GM19240 (cell line): ENCODE measurements at regions not wholly inside any gene's neighbourhood (a gene's known extent, or its start where the extent isn't known, plus 50 kb on each side); places are given as distances from the start of the nearest gene placed in this dataset.

Experiments used
- DNase-seq: peaks from one replicate; pipeline ENCODE4 v3.0.0; 2011; ENCODE audit warnings: low spot score; ENCODE audit not compliant: insufficient read length

- DNase-seq: no peak
Observed at GRCh38 chr5:123906698-123907295, 394.8 kb downstream of the CSNK1G3 start.

GRCh38 chr5:123885081-123885480 is 373.1 kb downstream of the CSNK1G3 start:
- DNase-seq: no peak

- no peak for DNase-seq
Observed at GRCh38 chr5:123882965-123883345, 371.0 kb downstream of the CSNK1G3 start.

- no peak for DNase-seq
Observed at GRCh38 chr5:123882319-123882964, 370.5 kb downstream of the CSNK1G3 start.

GRCh38 chr5:123881759-123882244 is 369.8 kb downstream of the CSNK1G3 start:
- no peak for DNase-seq

GRCh38 chr5:123880875-123881274 is 368.9 kb downstream of the CSNK1G3 start:
- no peak for DNase-seq

GRCh38 chr5:123879071-123879470 is 367.1 kb downstream of the CSNK1G3 start:
- DNase-seq: no peak

- no peak for DNase-seq
Observed at GRCh38 chr5:123876276-123876790, 364.4 kb downstream of the CSNK1G3 start.

- DNase-seq: no peak
Observed at GRCh38 chr5:123875561-123876275, 363.7 kb downstream of the CSNK1G3 start.

- DNase-seq: no peak
Observed at GRCh38 chr5:123874600-123875201, 362.7 kb downstream of the CSNK1G3 start.

- DNase-seq: no peak
Observed at GRCh38 chr5:123873846-123874245, 361.9 kb downstream of the CSNK1G3 start.

- DNase-seq: no peak
Observed at GRCh38 chr5:123871373-123871772, 359.4 kb downstream of the CSNK1G3 start.

GRCh38 chr5:123868881-123869280 is 356.9 kb downstream of the CSNK1G3 start:
- DNase-seq: no peak

GRCh38 chr5:123868267-123868666 is 356.3 kb downstream of the CSNK1G3 start:
- no peak for DNase-seq

GRCh38 chr5:123865641-123866040 is 353.7 kb downstream of the CSNK1G3 start:
- DNase-seq: no peak

GRCh38 chr5:123864578-123864977 is 352.6 kb downstream of the CSNK1G3 start:
- no peak for DNase-seq

GRCh38 chr5:123858938-123859337 is 347.0 kb downstream of the CSNK1G3 start:
- DNase-seq: no peak

- no peak for DNase-seq
Observed at GRCh38 chr5:123856766-123857165, 344.8 kb downstream of the CSNK1G3 start.

- DNase-seq: no peak
Observed at GRCh38 chr5:123855609-123856008, 343.6 kb downstream of the CSNK1G3 start.

GRCh38 chr5:123845356-123846100 is 333.6 kb downstream of the CSNK1G3 start:
- no peak for DNase-seq

- DNase-seq: no peak
Observed at GRCh38 chr5:123844873-123845272, 332.9 kb downstream of the CSNK1G3 start.
